HEK293 (cell line): ENCODE measurements at regions not wholly inside any gene's neighbourhood (a gene's known extent, or its start where the extent isn't known, plus 50 kb on each side); places are given as distances from the start of the nearest gene placed in this dataset.
"Not testable (repeated sequence)": the region's sequence is repeated elsewhere in the genome, so short reads cannot be mapped to it uniquely, and the experiment has no call there.

ENCODE experiments used
- CTCF ChIA-PET: fragments of 350-600 bp; formaldehyde crosslinking; extraction: SDS; loops from one replicate; lab custom pipeline; 2021; ENCODE audit warnings: antibody characterized with exemption; lab: Yijun Ruan, JAX
- POLR2A ChIA-PET: fragments of 300-600 bp; formaldehyde crosslinking; extraction: SDS; loops from one replicate; lab custom pipeline; 2020; ENCODE audit warnings: antibody characterized with exemption, inconsistent platforms; lab: Yijun Ruan, JAX
- H3K27ac ChIP-seq: fragments of 200-500 bp; sonication (Bioruptor generic); 2 replicates; pipeline ENCODE4 v1.5.1; 2014; ENCODE audit warnings: low read depth, low read length, control low read depth, inconsistent platforms; ENCODE audit errors: extremely low read depth
- H3K36me3 ChIP-seq, 2 experiments: fragments of 200-500 bp in 1 of 2; sonication (Bioruptor generic) in 1 of 2; 1 replicate in 1 of 2; 2 replicates in 1 of 2; pipeline ENCODE4 v1.5.1; 2014 to 2017; ENCODE audit warnings: inconsistent platforms in 2 of 2, low read length in 2 of 2; ENCODE audit not compliant: control insufficient read depth in 2 of 2, insufficient read depth in 1 of 2
- H3K4me1 ChIP-seq: fragments of 200-500 bp; sonication (Bioruptor generic); 2 replicates; pipeline ENCODE4 v1.5.1; 2014; ENCODE audit warnings: mild to moderate bottlenecking, low read length, inconsistent platforms; ENCODE audit not compliant: control insufficient read depth, insufficient read depth
- H3K4me3 ChIP-seq: 2 replicates; pipeline ENCODE4 v1.5.1; 2011; ENCODE audit warnings: low read depth, mild to moderate bottlenecking, control low read depth, low read length, moderate library complexity
- H3K9me3 ChIP-seq: fragments of 200-500 bp; sonication (Bioruptor generic); 2 replicates; pipeline ENCODE4 v1.5.1; 2014; ENCODE audit warnings: low read depth, low read length, inconsistent platforms; ENCODE audit not compliant: control insufficient read depth, insufficient read depth
- GLIS1 ChIP-seq: fragments of 450-650 bp; formaldehyde crosslinking; IDR thresholded peaks from 2 replicates; pipeline ENCODE4 v1.5.1; 2016; ENCODE audit warnings: missing biosample characterization, missing genetic modification characterization
- REPIN1 ChIP-seq: fragments of 450-650 bp; formaldehyde crosslinking; IDR thresholded peaks from 2 replicates; pipeline ENCODE4 v1.5.1; 2017; ENCODE audit warnings: missing biosample characterization, missing genetic modification characterization, low read depth
- ZBTB21 ChIP-seq: fragments of 450-650 bp; formaldehyde crosslinking; IDR thresholded peaks from 2 replicates; pipeline ENCODE4 v1.5.1; 2017; ENCODE audit warnings: missing biosample characterization, missing genetic modification characterization
- ZBTB6 ChIP-seq: fragments of 450-650 bp; formaldehyde crosslinking; IDR thresholded peaks from 2 replicates; pipeline ENCODE4 v1.5.1; 2017; ENCODE audit warnings: missing biosample characterization, missing genetic modification characterization
- ZFP37 ChIP-seq: fragments of 450-650 bp; formaldehyde crosslinking; IDR thresholded peaks from 2 replicates; pipeline ENCODE4 v1.5.1; 2016; ENCODE audit warnings: missing biosample characterization, missing genetic modification characterization
- ZFP69B ChIP-seq: fragments of 450-650 bp; formaldehyde crosslinking; IDR thresholded peaks from 2 replicates; pipeline ENCODE4 v1.5.1; 2016; ENCODE audit warnings: missing biosample characterization, missing genetic modification characterization
- ZNF24 ChIP-seq: fragments of 450-650 bp; formaldehyde crosslinking; IDR thresholded peaks from 2 replicates; pipeline ENCODE4 v1.5.1; 2016; ENCODE audit warnings: missing biosample characterization, missing genetic modification characterization
- ZNF335 ChIP-seq: fragments of 450-650 bp; formaldehyde crosslinking; conservative IDR thresholded peaks from 2 replicates; pipeline ENCODE4 v1.5.1; 2016; ENCODE audit warnings: missing biosample characterization, missing genetic modification characterization
- ZNF366 ChIP-seq: fragments of 450-650 bp; formaldehyde crosslinking; conservative IDR thresholded peaks from 2 replicates; pipeline ENCODE4 v1.5.1; 2016; ENCODE audit warnings: missing biosample characterization, missing genetic modification characterization
- ZNF48 ChIP-seq: fragments of 450-650 bp; formaldehyde crosslinking; IDR thresholded peaks from 2 replicates; pipeline ENCODE4 v1.5.1; 2016; ENCODE audit warnings: missing biosample characterization, missing genetic modification characterization
- ZNF621 ChIP-seq: fragments of 450-650 bp; formaldehyde crosslinking; IDR thresholded peaks from 2 replicates; pipeline ENCODE4 v1.5.1; 2017; ENCODE audit warnings: missing biosample characterization, missing genetic modification characterization
- ZNF701 ChIP-seq: fragments of 450-650 bp; formaldehyde crosslinking; IDR thresholded peaks from 2 replicates; pipeline ENCODE4 v1.5.1; 2016; ENCODE audit warnings: missing biosample characterization, missing genetic modification characterization
- ZNF747 ChIP-seq: fragments of 450-650 bp; formaldehyde crosslinking; IDR thresholded peaks from 2 replicates; pipeline ENCODE4 v1.5.1; 2016; ENCODE audit warnings: missing biosample characterization, missing genetic modification characterization
- ZNF785 ChIP-seq: fragments of 450-650 bp; formaldehyde crosslinking; IDR thresholded peaks from 2 replicates; pipeline ENCODE4 v1.5.1; 2016; ENCODE audit warnings: missing biosample characterization, missing genetic modification characterization
- ZSCAN16 ChIP-seq: fragments of 450-650 bp; formaldehyde crosslinking; IDR thresholded peaks from 2 replicates; pipeline ENCODE4 v1.5.1; 2016; ENCODE audit warnings: missing biosample characterization, missing genetic modification characterization
- ZSCAN5A ChIP-seq: fragments of 450-650 bp; formaldehyde crosslinking; IDR thresholded peaks from 2 replicates; pipeline ENCODE4 v1.5.1; 2016; ENCODE audit warnings: missing biosample characterization, missing genetic modification characterization
- TF ChIP-seq, protein P1 (sequence below): fragments of 450-650 bp; IDR thresholded peaks from 2 replicates; pipeline ENCODE4 v1.5.1; 2018; ENCODE audit warnings: missing biosample characterization, mild to moderate bottlenecking, missing genetic modification characterization
- TF ChIP-seq, protein P2 (sequence below): fragments of 450-650 bp; formaldehyde crosslinking; IDR thresholded peaks from 2 replicates; pipeline ENCODE4 v1.5.1; 2016; ENCODE audit warnings: missing biosample characterization, missing genetic modification characterization

DNA sequence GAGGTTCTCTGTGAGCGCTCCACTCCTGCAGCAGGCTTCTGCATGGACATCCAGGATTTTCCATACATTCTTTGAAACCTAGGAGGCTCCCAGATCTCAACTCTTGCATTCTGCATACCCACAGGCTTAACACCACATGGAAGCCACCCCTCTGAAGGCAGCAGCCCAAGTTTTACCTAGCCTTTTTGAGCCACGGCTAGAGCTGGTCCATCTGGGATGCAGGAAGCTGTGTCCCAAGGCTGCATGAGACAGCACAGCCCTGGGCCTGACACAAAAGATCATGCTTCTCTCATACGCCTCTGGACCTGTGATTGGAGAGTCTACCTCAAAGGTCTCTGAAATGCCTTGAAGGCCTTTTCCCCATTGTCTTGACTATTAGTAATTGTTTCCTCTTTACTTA lies 53.6 kb upstream of the RPRM start:
- H3K9me3 ChIP-seq, result no peaks in the 10 kb centered on the region
- no peaks in the 10 kb centered on the region for H3K36me3 ChIP-seq
- CTCF ChIA-PET, result no interaction called here
- no peak for TF ChIP-seq ZNF24 (tag by site-specific recombination)
- TF ChIP-seq ZNF785 (tag by site-specific recombination), result no peak
- TF ChIP-seq REPIN1, result no peak
- no peak for TF ChIP-seq ZNF701 (tag by site-specific recombination)
- TF ChIP-seq ZFP69B (tag by site-specific recombination), result no peak
- no peak for TF ChIP-seq ZBTB21 (tag by site-specific recombination)
- no peak for TF ChIP-seq ZNF747 (tag by site-specific recombination)
- TF ChIP-seq ZNF335, result no peak
- TF ChIP-seq ZFP37 (tag by site-specific recombination), result no peak
- no peak for TF ChIP-seq ZSCAN16 (tag by site-specific recombination)
- TF ChIP-seq ZBTB6, result no peak
- TF ChIP-seq GLIS1 (tag by site-specific recombination), result no peak
- TF ChIP-seq ZNF621 (tag by site-specific recombination), result no peak
- TF ChIP-seq, protein P1, sequence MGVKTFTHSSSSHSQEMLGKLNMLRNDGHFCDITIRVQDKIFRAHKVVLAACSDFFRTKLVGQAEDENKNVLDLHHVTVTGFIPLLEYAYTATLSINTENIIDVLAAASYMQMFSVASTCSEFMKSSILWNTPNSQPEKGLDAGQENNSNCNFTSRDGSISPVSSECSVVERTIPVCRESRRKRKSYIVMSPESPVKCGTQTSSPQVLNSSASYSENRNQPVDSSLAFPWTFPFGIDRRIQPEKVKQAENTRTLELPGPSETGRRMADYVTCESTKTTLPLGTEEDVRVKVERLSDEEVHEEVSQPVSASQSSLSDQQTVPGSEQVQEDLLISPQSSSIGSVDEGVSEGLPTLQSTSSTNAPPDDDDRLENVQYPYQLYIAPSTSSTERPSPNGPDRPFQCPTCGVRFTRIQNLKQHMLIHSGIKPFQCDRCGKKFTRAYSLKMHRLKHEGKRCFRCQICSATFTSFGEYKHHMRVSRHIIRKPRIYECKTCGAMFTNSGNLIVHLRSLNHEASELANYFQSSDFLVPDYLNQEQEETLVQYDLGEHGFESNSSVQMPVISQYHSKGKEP (tag by site-specific recombination), result no peak
- no peak for TF ChIP-seq ZNF48 (tag by site-specific recombination)
- TF ChIP-seq, protein P2, sequence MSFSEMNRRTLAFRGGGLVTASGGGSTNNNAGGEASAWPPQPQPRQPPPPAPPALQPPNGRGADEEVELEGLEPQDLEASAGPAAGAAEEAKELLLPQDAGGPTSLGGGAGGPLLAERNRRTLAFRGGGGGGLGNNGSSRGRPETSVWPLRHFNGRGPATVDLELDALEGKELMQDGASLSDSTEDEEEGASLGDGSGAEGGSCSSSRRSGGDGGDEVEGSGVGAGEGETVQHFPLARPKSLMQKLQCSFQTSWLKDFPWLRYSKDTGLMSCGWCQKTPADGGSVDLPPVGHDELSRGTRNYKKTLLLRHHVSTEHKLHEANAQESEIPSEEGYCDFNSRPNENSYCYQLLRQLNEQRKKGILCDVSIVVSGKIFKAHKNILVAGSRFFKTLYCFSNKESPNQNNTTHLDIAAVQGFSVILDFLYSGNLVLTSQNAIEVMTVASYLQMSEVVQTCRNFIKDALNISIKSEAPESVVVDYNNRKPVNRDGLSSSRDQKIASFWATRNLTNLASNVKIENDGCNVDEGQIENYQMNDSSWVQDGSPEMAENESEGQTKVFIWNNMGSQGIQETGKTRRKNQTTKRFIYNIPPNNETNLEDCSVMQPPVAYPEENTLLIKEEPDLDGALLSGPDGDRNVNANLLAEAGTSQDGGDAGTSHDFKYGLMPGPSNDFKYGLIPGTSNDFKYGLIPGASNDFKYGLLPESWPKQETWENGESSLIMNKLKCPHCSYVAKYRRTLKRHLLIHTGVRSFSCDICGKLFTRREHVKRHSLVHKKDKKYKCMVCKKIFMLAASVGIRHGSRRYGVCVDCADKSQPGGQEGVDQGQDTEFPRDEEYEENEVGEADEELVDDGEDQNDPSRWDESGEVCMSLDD (tag by site-specific recombination), result no peak
- no peak for TF ChIP-seq ZNF366 (tag by site-specific recombination)
- TF ChIP-seq ZSCAN5A, result no peak
- H3K4me1 ChIP-seq, result no peaks in the 10 kb centered on the region
- POLR2A ChIA-PET, result no interaction called here
- H3K4me3 ChIP-seq, result no peak overlapping the region
- no peak overlapping the region for H3K27ac ChIP-seq

DNA sequence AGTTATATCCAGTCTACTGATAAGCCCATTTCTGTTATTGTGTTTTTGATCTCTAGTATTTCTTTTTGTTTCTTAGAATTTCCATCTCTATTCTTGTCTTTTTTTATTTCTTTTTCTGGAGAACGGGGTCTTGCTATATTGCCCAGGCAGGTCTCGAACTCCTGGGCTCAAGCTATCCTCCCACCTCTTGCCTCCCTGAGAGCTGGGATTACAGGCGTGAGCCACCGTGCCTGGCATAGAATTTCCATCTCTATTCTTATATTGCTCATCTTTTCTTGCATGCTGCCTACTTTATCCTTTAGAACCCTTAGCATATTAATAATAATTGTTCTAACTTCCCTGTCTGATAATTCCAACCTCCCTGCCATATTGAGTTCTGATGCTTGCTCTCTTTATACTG lies 55.2 kb upstream of the RPRM start:
- H3K4me1 ChIP-seq, POLR2A ChIA-PET, H3K4me3 ChIP-seq, H3K27ac ChIP-seq, CTCF ChIA-PET, H3K36me3 ChIP-seq, H3K9me3 ChIP-seq: not testable (repeated sequence)

- POLR2A ChIA-PET, H3K36me3 ChIP-seq, H3K4me1 ChIP-seq, H3K4me3 ChIP-seq, CTCF ChIA-PET, H3K27ac ChIP-seq, H3K9me3 ChIP-seq: not testable (repeated sequence)
Observed at GRCh38 chr2:153534590-153534989, 56.0 kb upstream of the RPRM start.
